Breast epithelium (tissue), 4 donors: ENCODE measurements at regions not wholly inside any gene's neighbourhood (a gene's known extent, or its start where the extent isn't known, plus 50 kb on each side); places are given as distances from the start of the nearest gene placed in this dataset.
A peak's percentile ranks its signal among the peaks of the same experiment; 100 is the strongest.

Source experiments
- DNase-seq, 2 donors: peaks; one replicate each; pipeline ENCODE4 v3.0.0-alpha.2; 2019; ENCODE audit warnings: low spot score in 2 of 2
- H3K27ac ChIP-seq, 2 donors: fragments of 200-600 bp; sonication (generic) in 1 of 2; one replicate each; pipeline ENCODE4 v1.5.1; 2016 to 2019; ENCODE audit warnings: mild to moderate bottlenecking in 1 of 2
- H3K27me3 ChIP-seq, 2 donors: fragments of 200-600 bp; sonication (generic) in 1 of 2; one replicate each; pipeline versions ENCODE4 v1.5.1 to v1.6.0; 2017 to 2019; ENCODE audit warnings: control low read depth in 1 of 2, mild to moderate bottlenecking in 1 of 2
- H3K36me3 ChIP-seq: fragments of 200-600 bp; one replicate; pipeline ENCODE4 v1.5.1; 2019
- H3K4me1 ChIP-seq, 2 donors: fragments of 200-600 bp; sonication (generic); one replicate each; pipeline ENCODE4 v1.5.1; 2016 to 2019; ENCODE audit warnings: control low read depth in 1 of 2
- H3K4me3 ChIP-seq, 3 donors: fragments of 200-600 bp; sonication (generic); 1 replicate in 2 of 3; 2 replicates in 1 of 3; pipeline ENCODE4 v1.5.1; 2016 to 2019; ENCODE audit warnings: mild to moderate bottlenecking in 3 of 3, moderate library complexity in 2 of 3
- H3K9me3 ChIP-seq, 2 donors: fragments of 200-600 bp; sonication (generic) in 1 of 2; one replicate each; pipeline ENCODE4 v1.5.1; 2016 to 2019; ENCODE audit warnings: control low read depth in 1 of 2
- CTCF ChIP-seq, 3 donors: fragments of 450-650 bp; IDR thresholded peaks; one replicate each; pipeline ENCODE4 v1.5.1; 2016 to 2017; ENCODE audit warnings: antibody characterized with exemption in 3 of 3, mild to moderate bottlenecking in 3 of 3, moderate library complexity in 3 of 3
- POLR2A ChIP-seq: fragments of 450-650 bp; IDR thresholded peaks from one replicate; pipeline ENCODE4 v1.6.1; 2016; ENCODE audit warnings: antibody characterized with exemption, mild to moderate bottlenecking, moderate library complexity
- POLR2AphosphoS5 ChIP-seq, 3 donors: sonication (generic); formaldehyde crosslinking; IDR thresholded peaks; one replicate each; pipeline ENCODE4 v1.6.1; 2017; ENCODE audit warnings: antibody characterized with exemption in 3 of 3
- intact Hi-C: fragments of 100-400 bp; cut with DNase I; formaldehyde crosslinking; loops from one replicate; pipeline ENCODE4 v1.15.1; 2023; ENCODE audit warnings: low total_unique reads

- TF ChIP-seq POLR2A (no peak), CTCF (IDR thresholded peaks at IDR 0.05) (no peak), POLR2AphosphoS5 (IDR thresholded peaks at IDR 0.05) (no peak)
- intact Hi-C loops = no loop called here
- DNase-seq = no peak
- Histone ChIP-seq H3K27ac (no peak overlapping the region), H3K36me3 (no peaks in the 10 kb centered on the region), H3K4me3 (no peak overlapping the region), H3K4me1 (no peaks in the 10 kb centered on the region), H3K27me3 (no peaks in the 10 kb centered on the region), H3K9me3 (no peaks in the 10 kb centered on the region)
Measured at GRCh38 chr13:44819772-44820171, 169.5 kb downstream of the NUFIP1 start.

GRCh38 chr13:44819245-44819644, 170.0 kb downstream of the NUFIP1 start:
- Histone ChIP-seq H3K9me3 (no peaks in the 10 kb centered on the region), H3K4me1 (no peaks in the 10 kb centered on the region), H3K36me3 (no peaks in the 10 kb centered on the region), H3K4me3 (no peak overlapping the region), H3K27me3 (no peaks in the 10 kb centered on the region), H3K27ac (no peak overlapping the region)
- intact Hi-C loops = no loop called here
- TF ChIP-seq POLR2AphosphoS5 (IDR thresholded peaks at IDR 0.05) (no peak), POLR2A (no peak), CTCF (IDR thresholded peaks at IDR 0.05) (no peak)
- DNase-seq = no peak

GRCh38 chr13:44818428-44818827, 170.8 kb downstream of the NUFIP1 start:
- Histone ChIP-seq H3K9me3 (no peaks in the 10 kb centered on the region), H3K27ac (no peak overlapping the region), H3K4me1 (no peaks in the 10 kb centered on the region), H3K36me3 (no peaks in the 10 kb centered on the region), H3K27me3 (no peaks in the 10 kb centered on the region), H3K4me3 (no peak overlapping the region)
- no peak for TF ChIP-seq POLR2A
- peak in 1 of 3 donors; percentile 25 for TF ChIP-seq CTCF (IDR thresholded peaks at IDR 0.05)
- intact Hi-C loops = no loop called here
- no peak for DNase-seq

- H3K4me3 ChIP-seq = no peak overlapping the region
- H3K36me3 ChIP-seq = no peaks in the 10 kb centered on the region
- H3K27ac ChIP-seq = no peak overlapping the region
- no peaks in the 10 kb centered on the region for H3K4me1 ChIP-seq
- DNase-seq = no peak
- H3K9me3 ChIP-seq = no peaks in the 10 kb centered on the region
- no peaks in the 10 kb centered on the region for H3K27me3 ChIP-seq
- intact Hi-C loops = no loop called here
- TF ChIP-seq CTCF (IDR thresholded peaks at IDR 0.05) (no peak), POLR2A (no peak), POLR2AphosphoS5 (IDR thresholded peaks at IDR 0.05) (no peak)
Measured at GRCh38 chr13:44818016-44818415, 171.3 kb downstream of the NUFIP1 start.

- H3K9me3 ChIP-seq = no peaks in the 10 kb centered on the region
- no peaks in the 10 kb centered on the region for H3K27me3 ChIP-seq
- intact Hi-C loops = no loop called here
- H3K4me1 ChIP-seq = no peaks in the 10 kb centered on the region
- TF ChIP-seq POLR2AphosphoS5 (IDR thresholded peaks at IDR 0.05) = no peak
- TF ChIP-seq CTCF (IDR thresholded peaks at IDR 0.05) = no peak
- TF ChIP-seq POLR2A = no peak
- no peaks in the 10 kb centered on the region for H3K36me3 ChIP-seq
- H3K27ac ChIP-seq = no peak overlapping the region
- no peak for DNase-seq
- no peak overlapping the region for H3K4me3 ChIP-seq
Measured at GRCh38 chr13:44817131-44817671, 172.1 kb downstream of the NUFIP1 start.
